Suprapubic skin (tissue), 3 donors: ENCODE measurements at regions not wholly inside any gene's neighbourhood (a gene's known extent, or its start where the extent isn't known, plus 50 kb on each side); places are given as distances from the start of the nearest gene placed in this dataset.

Experiments used
- EP300 ChIP-seq: sonication (generic); formaldehyde crosslinking; IDR thresholded peaks from one replicate; pipeline ENCODE4 v1.6.1; 2017; ENCODE audit warnings: antibody characterized with exemption
- POLR2A ChIP-seq, 2 donors: fragments of 450-650 bp; IDR thresholded peaks; one replicate each; pipeline ENCODE4 v1.6.1; 2017; ENCODE audit warnings: antibody characterized with exemption in 2 of 2, mild to moderate bottlenecking in 2 of 2, moderate library complexity in 2 of 2
- TF ChIP-seq, protein P1 (sequence below), 2 donors: fragments of 200-600 bp in 1 of 2; fragments of 450-650 bp in 1 of 2; sonication (generic) in 1 of 2; IDR thresholded peaks; one replicate each; pipeline ENCODE4 v1.5.1; 2016 to 2019; ENCODE audit warnings: antibody characterized with exemption in 2 of 2, mild to moderate bottlenecking in 1 of 2, moderate library complexity in 1 of 2

DNA sequence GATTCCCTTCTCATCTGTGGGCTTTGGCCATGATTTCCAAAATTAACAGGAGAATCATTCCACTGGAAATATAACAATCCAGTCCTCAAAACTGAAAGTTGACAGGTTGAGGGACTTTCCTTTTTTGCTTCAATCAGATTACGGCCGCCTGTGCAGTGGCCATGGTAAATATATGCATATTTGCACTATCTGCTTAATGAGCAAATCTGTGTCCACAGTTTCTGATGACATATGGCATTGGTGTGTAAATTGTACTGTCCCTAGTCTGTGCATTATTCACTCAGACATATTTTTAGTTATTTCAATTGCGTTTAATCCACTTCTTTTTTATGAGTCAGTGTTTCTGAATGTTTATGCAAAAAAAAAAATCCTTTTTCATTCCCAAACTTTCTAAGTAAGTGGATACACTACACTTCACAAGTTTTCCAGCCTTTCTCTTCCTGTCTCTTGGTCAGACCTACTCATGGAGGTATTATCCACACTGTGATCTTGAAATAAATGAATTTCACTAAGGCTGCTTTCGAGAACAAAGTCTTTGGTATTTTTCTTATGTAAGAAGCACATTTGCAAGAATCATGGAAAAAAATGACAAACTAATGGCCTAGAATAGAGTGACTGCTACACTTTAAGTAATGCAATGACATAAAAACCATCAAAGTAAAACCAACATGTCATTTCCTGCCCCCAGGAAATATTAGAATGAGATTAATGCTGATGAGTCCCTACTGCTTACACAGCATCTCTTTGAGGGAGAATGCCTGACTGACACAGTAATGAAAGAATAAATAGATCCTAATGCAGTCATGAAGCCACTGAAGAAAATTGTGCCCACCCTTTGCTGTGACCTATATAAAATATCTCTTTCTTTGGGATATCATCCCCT lies 76.4 kb upstream of the MTNR1B start:
- TF ChIP-seq EP300 (no peak), POLR2A (IDR thresholded peaks at IDR 0.05) (no peak)
- TF ChIP-seq, protein P1, sequence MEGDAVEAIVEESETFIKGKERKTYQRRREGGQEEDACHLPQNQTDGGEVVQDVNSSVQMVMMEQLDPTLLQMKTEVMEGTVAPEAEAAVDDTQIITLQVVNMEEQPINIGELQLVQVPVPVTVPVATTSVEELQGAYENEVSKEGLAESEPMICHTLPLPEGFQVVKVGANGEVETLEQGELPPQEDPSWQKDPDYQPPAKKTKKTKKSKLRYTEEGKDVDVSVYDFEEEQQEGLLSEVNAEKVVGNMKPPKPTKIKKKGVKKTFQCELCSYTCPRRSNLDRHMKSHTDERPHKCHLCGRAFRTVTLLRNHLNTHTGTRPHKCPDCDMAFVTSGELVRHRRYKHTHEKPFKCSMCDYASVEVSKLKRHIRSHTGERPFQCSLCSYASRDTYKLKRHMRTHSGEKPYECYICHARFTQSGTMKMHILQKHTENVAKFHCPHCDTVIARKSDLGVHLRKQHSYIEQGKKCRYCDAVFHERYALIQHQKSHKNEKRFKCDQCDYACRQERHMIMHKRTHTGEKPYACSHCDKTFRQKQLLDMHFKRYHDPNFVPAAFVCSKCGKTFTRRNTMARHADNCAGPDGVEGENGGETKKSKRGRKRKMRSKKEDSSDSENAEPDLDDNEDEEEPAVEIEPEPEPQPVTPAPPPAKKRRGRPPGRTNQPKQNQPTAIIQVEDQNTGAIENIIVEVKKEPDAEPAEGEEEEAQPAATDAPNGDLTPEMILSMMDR (IDR thresholded peaks at IDR 0.05): no peak
